B cell (primary cell): ENCODE measurements at regions not wholly inside any gene's neighbourhood (a gene's known extent, or its start where the extent isn't known, plus 50 kb on each side); places are given as distances from the start of the nearest gene placed in this dataset.

Source experiments
- ATAC-seq: fragments of 200-7000 bp; cut with Tn5 transposase; one replicate; pipeline ENCODE4 v1.10.0; 2021; ENCODE audit warnings: low read depth, mild to moderate bottlenecking, moderate number of reproducible peaks, moderate library complexity
- CTCF ChIA-PET: fragments of 350-600 bp; sonication (Branson Sonifier 250); formaldehyde crosslinking; loops from one replicate; lab custom pipeline; 2021; ENCODE audit warnings: antibody characterized with exemption, inconsistent platforms; lab: Charles Lee
- POLR2A ChIA-PET: fragments of 350-600 bp; sonication (Branson Sonifier 250); formaldehyde crosslinking; loops from one replicate; lab custom pipeline; 2021; ENCODE audit warnings: antibody characterized with exemption; lab: Charles Lee
- DNase-seq: peaks from one replicate; pipeline ENCODE4 v3.0.0; 2013
- H2AFZ ChIP-seq: 2 replicates; pipeline ENCODE4 v1.6.1; 2012; ENCODE audit warnings: mild to moderate bottlenecking, low read depth, low read length; ENCODE audit not compliant: insufficient read depth, poor library complexity, severe bottlenecking
- H3K27ac ChIP-seq, 2 donors: 1 replicate in 1 of 2; 2 replicates in 1 of 2; pipeline ENCODE4 v1.5.1; 2012 to 2013; ENCODE audit warnings: low read length in 2 of 2, mild to moderate bottlenecking in 2 of 2, moderate library complexity in 1 of 2
- H3K27me3 ChIP-seq, 4 experiments: fragments of 200-600 bp in 1 of 4; sonication (generic) in 1 of 4; replicated peaks in 1 of 4; 1 replicate in 2 of 4; 2 replicates in 2 of 4; pipeline versions ENCODE4 v1.6.1 to v1.7.0; 2013 to 2016; ENCODE audit warnings: low read length in 3 of 4, mild to moderate bottlenecking in 2 of 4, mixed read lengths in 1 of 4, moderate library complexity in 1 of 4; ENCODE audit not compliant: insufficient read depth in 4 of 4, control insufficient read depth in 3 of 4; ENCODE audit errors: control extremely low read depth in 1 of 4
- H3K36me3 ChIP-seq, 2 experiments: replicated peaks in 1 of 2; 1 replicate in 1 of 2; 2 replicates in 1 of 2; pipeline versions ENCODE4 v1.6.1 to v1.7.1; 2013; ENCODE audit warnings: low read length in 1 of 2; ENCODE audit not compliant: insufficient read depth in 2 of 2, control insufficient read depth in 1 of 2; ENCODE audit errors: control extremely low read depth in 1 of 2, extremely low read depth in 1 of 2
- H3K4me1 ChIP-seq, 2 donors: fragments of 200-600 bp in 1 of 2; sonication (generic) in 1 of 2; 1 replicate in 1 of 2; 2 replicates in 1 of 2; pipeline versions ENCODE4 v1.5.1 to v1.6.1; 2013 to 2017; ENCODE audit warnings: low read length in 2 of 2; ENCODE audit not compliant: control insufficient read depth in 2 of 2, insufficient read depth in 2 of 2
- H3K4me2 ChIP-seq: replicated peaks from 2 replicates; pipeline ENCODE3; 2012; ENCODE audit warnings: mild to moderate bottlenecking, low read depth, low read length; ENCODE audit not compliant: poor library complexity, severe bottlenecking
- H3K4me3 ChIP-seq, 5 experiments: fragments of 200-600 bp in 1 of 5; sonication (generic) in 1 of 5; 1 replicate in 3 of 5; 2 replicates in 2 of 5; pipeline versions ENCODE4 v1.5.1 to v1.7.0; 2011 to 2016; ENCODE audit warnings: low read length in 4 of 5, mild to moderate bottlenecking in 4 of 5, low read depth in 2 of 5, control low read depth in 1 of 5, moderate library complexity in 1 of 5; ENCODE audit not compliant: insufficient read depth in 1 of 5; ENCODE audit errors: control extremely low read depth in 1 of 5, extremely low read depth in 1 of 5
- H3K79me2 ChIP-seq: fragments of 200-600 bp; sonication (generic); one replicate; pipeline ENCODE4 v1.6.0; 2016; ENCODE audit warnings: low read length; ENCODE audit not compliant: control insufficient read depth, insufficient read depth
- H3K9ac ChIP-seq: fragments of 200-600 bp; sonication (generic); 2 replicates; pipeline ENCODE4 v1.6.1; 2017; ENCODE audit warnings: mild to moderate bottlenecking, low read length, moderate library complexity
- H3K9me3 ChIP-seq, 3 donors: one replicate each; pipeline versions ENCODE4 v1.6.1 to v1.7.1; 2013; ENCODE audit warnings: low read length in 2 of 3; ENCODE audit not compliant: control insufficient read depth in 2 of 3, insufficient read depth in 1 of 3; ENCODE audit errors: control extremely low read depth in 1 of 3
- H4K20me1 ChIP-seq: 2 replicates; pipeline ENCODE4 v1.6.0; 2012; ENCODE audit warnings: mild to moderate bottlenecking, low read length; ENCODE audit not compliant: insufficient read depth, control insufficient read depth, poor library complexity, severe bottlenecking
- H3K27ac Mint-ChIP-seq: one replicate; pipeline ENCODE4 v1.8.0; 2021; ENCODE audit warnings: mixed read lengths
- H3K27me3 Mint-ChIP-seq: one replicate; pipeline ENCODE4 v1.8.0; 2021; ENCODE audit warnings: mixed read lengths
- H3K4me1 Mint-ChIP-seq: one replicate; pipeline ENCODE4 v1.8.0; 2021; ENCODE audit warnings: mixed read lengths
- H3K4me3 Mint-ChIP-seq: one replicate; pipeline ENCODE4 v1.8.0; 2021; ENCODE audit warnings: mixed read lengths
- H3K9me3 Mint-ChIP-seq: one replicate; pipeline ENCODE4 v1.8.0; 2022; ENCODE audit warnings: mixed read lengths; ENCODE audit not compliant: insufficient read depth
- CTCF ChIP-seq: fragments of 200-600 bp; IDR thresholded peaks from one replicate; pipeline ENCODE4 v1.8.0; 2022; ENCODE audit warnings: antibody characterized with exemption, mild to moderate bottlenecking
- EZH2 ChIP-seq: IDR thresholded peaks from 2 replicates; pipeline ENCODE4 v1.6.1; 2012; ENCODE audit warnings: borderline replicate concordance, low read depth, mild to moderate bottlenecking, moderate library complexity, low read length; ENCODE audit not compliant: insufficient read depth, poor library complexity, severe bottlenecking
- WGBS: methylation state at CpG from one replicate; pipeline ENCODE4 v1.1.5; 2013; ENCODE audit warnings: missing lambda C conversion rate; ENCODE audit not compliant: insufficient coverage; 5-methylcytosine and 5-hydroxymethylcytosine counted together
- intact Hi-C: fragments of 100-400 bp; cut with micrococcal nuclease; formaldehyde crosslinking; loops from one replicate; pipeline ENCODE4 v1.10.0; 2022

- Histone ChIP-seq H3K4me2 (no peak overlapping the region), H3K36me3 (no peaks in the 10 kb centered on the region), H3K9me3 (peaks cover 0 to 34% (median 14%) of the 10 kb centered on the region in 3 donors), H3K27ac (no peak overlapping the region), H3K4me1 (no peaks in the 10 kb centered on the region), H3K79me2 (no peaks in the 10 kb centered on the region), H3K4me3 (no peak overlapping the region), H4K20me1 (no peaks in the 10 kb centered on the region), H3K27me3 (peaks cover 0 to 3% (median 0%) of the 10 kb centered on the region in 4 experiments), H2AFZ (no peak overlapping the region), H3K9ac (no peak overlapping the region)
- no peak overlapping the region for H3K27ac Mint-ChIP-seq
- CTCF ChIA-PET: no interaction called here
- TF ChIP-seq CTCF (no peak), EZH2 (no peak)
- H3K9me3 Mint-ChIP-seq: peaks cover 11% of the 10 kb centered on the region
- ATAC-seq (no peak), DNase-seq (no peak)
- H3K4me3 Mint-ChIP-seq: no peak overlapping the region
- no peaks in the 10 kb centered on the region for H3K4me1 Mint-ChIP-seq
- 96% methylated on average over 2 of the region's 2 CpGs for WGBS
- intact Hi-C loops: no loop called here
- peaks cover 7% of the 10 kb centered on the region for H3K27me3 Mint-ChIP-seq
- POLR2A ChIA-PET: no interaction called here
These were observed 624.4 kb downstream of the PTPRU start for GRCh38 chr1:29860681-29861080.

GRCh38 chr1:29860056-29860455, 623.7 kb downstream of the PTPRU start:
- Mint-ChIP-seq H3K27me3 (peaks cover 7% of the 10 kb centered on the region), H3K4me1 (no peaks in the 10 kb centered on the region), H3K9me3 (peaks cover 11% of the 10 kb centered on the region), H3K27ac (no peak overlapping the region), H3K4me3 (no peak overlapping the region)
- Histone ChIP-seq H3K4me3 (no peak overlapping the region), H3K4me2 (no peak overlapping the region), H3K9me3 (peaks cover 0 to 34% (median 14%) of the 10 kb centered on the region in 3 donors), H3K9ac (no peak overlapping the region), H3K79me2 (no peaks in the 10 kb centered on the region), H2AFZ (no peak overlapping the region), H3K27ac (no peak overlapping the region), H3K36me3 (no peaks in the 10 kb centered on the region), H3K4me1 (no peaks in the 10 kb centered on the region), H3K27me3 (peaks cover 0 to 3% (median 0%) of the 10 kb centered on the region in 4 experiments), H4K20me1 (no peaks in the 10 kb centered on the region)
- DNase-seq (no peak), ATAC-seq (no peak)
- intact Hi-C loops: no loop called here
- ChIA-PET POLR2A (no interaction called here), CTCF (no interaction called here)
- 100% methylated on average over 1 of the region's 1 CpG for WGBS
- no peak for TF ChIP-seq EZH2
- no peak for TF ChIP-seq CTCF
